CD14-positive monocyte (primary cell): ENCODE measurements at regions not wholly inside any gene's neighbourhood (a gene's known extent, or its start where the extent isn't known, plus 50 kb on each side); places are given as distances from the start of the nearest gene placed in this dataset.
A peak's percentile ranks its signal among the peaks of the same experiment; 100 is the strongest.

ENCODE experiments used
- DNase-seq, 3 donors: peaks; one replicate each; pipeline ENCODE4 v3.0.0-alpha.2; 2011 to 2022
- H2AFZ ChIP-seq: 2 replicates; pipeline ENCODE4 v1.6.0; 2012; ENCODE audit warnings: mild to moderate bottlenecking, low read depth, low read length, inconsistent platforms; ENCODE audit not compliant: insufficient read depth, poor library complexity, severe bottlenecking
- H3K27ac ChIP-seq, 2 donors: 1 replicate in 1 of 2; 2 replicates in 1 of 2; pipeline ENCODE4 v1.5.1; 2012 to 2013; ENCODE audit warnings: low read length in 2 of 2, control low read depth in 1 of 2, inconsistent platforms in 1 of 2, low read depth in 1 of 2, mild to moderate bottlenecking in 1 of 2
- H3K27me3 ChIP-seq, 2 donors: one replicate each; pipeline versions ENCODE4 v1.6.0 to v1.6.1; 2011 to 2013; ENCODE audit warnings: low read length in 2 of 2; ENCODE audit not compliant: control insufficient read depth in 2 of 2, insufficient read depth in 2 of 2
- H3K36me3 ChIP-seq, 2 donors: replicated peaks in 1 of 2; 1 replicate in 1 of 2; 2 replicates in 1 of 2; pipeline versions ENCODE4 v1.5.1 to v1.6.1; 2012 to 2013; ENCODE audit warnings: low read length in 2 of 2, control low read depth in 1 of 2, inconsistent platforms in 1 of 2, mild to moderate bottlenecking in 1 of 2; ENCODE audit not compliant: insufficient read depth in 2 of 2, control insufficient read depth in 1 of 2
- H3K4me1 ChIP-seq, 2 donors: 1 replicate in 1 of 2; 2 replicates in 1 of 2; pipeline versions ENCODE4 v1.5.1 to v1.6.1; 2012 to 2013; ENCODE audit warnings: low read length in 2 of 2, control low read depth in 1 of 2, inconsistent platforms in 1 of 2, mild to moderate bottlenecking in 1 of 2, moderate library complexity in 1 of 2; ENCODE audit not compliant: insufficient read depth in 2 of 2, control insufficient read depth in 1 of 2
- H3K4me2 ChIP-seq: replicated peaks from 2 replicates; pipeline ENCODE3; 2012; ENCODE audit warnings: low read length, moderate library complexity, mild to moderate bottlenecking; ENCODE audit not compliant: poor library complexity, severe bottlenecking; ENCODE audit errors: extremely low read depth
- H3K4me3 ChIP-seq, 3 experiments: fragments of 200-600 bp in 1 of 3; sonication (generic) in 1 of 3; replicated peaks in 1 of 3; 1 replicate in 2 of 3; 2 replicates in 1 of 3; pipeline ENCODE4 v1.5.1; 2011 to 2013; ENCODE audit warnings: low read length in 3 of 3, mild to moderate bottlenecking in 3 of 3, control low read depth in 2 of 3, low read depth in 2 of 3, inconsistent platforms in 1 of 3, moderate library complexity in 1 of 3
- H3K79me2 ChIP-seq: 2 replicates; pipeline ENCODE4 v1.6.0; 2012; ENCODE audit warnings: mild to moderate bottlenecking, control low read depth, inconsistent platforms, low read length, moderate library complexity; ENCODE audit not compliant: insufficient read depth
- H3K9ac ChIP-seq: 2 replicates; pipeline ENCODE4 v1.6.0; 2017; ENCODE audit warnings: low read length, mild to moderate bottlenecking; ENCODE audit not compliant: insufficient read depth, poor library complexity, severe bottlenecking
- H3K9me3 ChIP-seq, 2 donors: replicated peaks in 1 of 2; 1 replicate in 1 of 2; 2 replicates in 1 of 2; pipeline versions ENCODE4 v1.5.1 to v1.6.1; 2012 to 2013; ENCODE audit warnings: low read length in 2 of 2, control low read depth in 1 of 2; ENCODE audit not compliant: control insufficient read depth in 1 of 2, insufficient read depth in 1 of 2
- H4K20me1 ChIP-seq: 2 replicates; pipeline ENCODE4 v1.6.0; 2012; ENCODE audit warnings: mild to moderate bottlenecking, low read length, control low read depth, moderate library complexity; ENCODE audit not compliant: insufficient read depth
- H3K27ac Mint-ChIP-seq, 7 donors: one replicate each; pipeline ENCODE4 v1.8.0; 2020; ENCODE audit warnings: mild to moderate bottlenecking in 7 of 7, mixed read lengths in 7 of 7, moderate library complexity in 6 of 7, inconsistent platforms in 2 of 7
- H3K27me3 Mint-ChIP-seq, 3 donors: one replicate each; pipeline ENCODE4 v1.8.0; 2021 to 2022; ENCODE audit warnings: low read depth in 3 of 3, mild to moderate bottlenecking in 3 of 3, mixed read lengths in 3 of 3, moderate library complexity in 3 of 3, inconsistent platforms in 1 of 3
- H3K36me3 Mint-ChIP-seq, 2 donors: one replicate each; pipeline ENCODE4 v1.8.0; 2020; ENCODE audit warnings: mixed read lengths in 2 of 2, inconsistent platforms in 1 of 2, mild to moderate bottlenecking in 1 of 2
- H3K4me1 Mint-ChIP-seq: one replicate; pipeline ENCODE4 v1.8.0; 2020; ENCODE audit warnings: mild to moderate bottlenecking, mixed read lengths
- H3K4me3 Mint-ChIP-seq, 2 donors: one replicate each; pipeline ENCODE4 v1.8.0; 2020; ENCODE audit warnings: mild to moderate bottlenecking in 2 of 2, mixed read lengths in 2 of 2, moderate library complexity in 1 of 2
- H3K9me3 Mint-ChIP-seq, 7 donors: one replicate each; pipeline ENCODE4 v1.8.0; 2020 to 2022; ENCODE audit warnings: mixed read lengths in 7 of 7, mild to moderate bottlenecking in 6 of 7, moderate library complexity in 6 of 7, inconsistent platforms in 2 of 7
- CTCF ChIP-seq: fragments of 200-600 bp; IDR thresholded peaks from one replicate; pipeline ENCODE4 v1.8.0; 2022; ENCODE audit warnings: antibody characterized with exemption, mild to moderate bottlenecking
- WGBS: methylation state at CpG from one replicate; pipeline ENCODE4 v1.1.5; 2013; ENCODE audit warnings: missing lambda C conversion rate; ENCODE audit not compliant: insufficient coverage; 5-methylcytosine and 5-hydroxymethylcytosine counted together
- intact Hi-C, 2 donors: fragments of 100-400 bp; cut with micrococcal nuclease; formaldehyde crosslinking; loops; one replicate each; pipeline versions ENCODE4 v1.15.0 to v1.15.1; 2023

GRCh38 chr2:57885742-57886141, 160.9 kb upstream of the VRK2 start:
- no peak for DNase-seq
- no peak overlapping the region for H2AFZ ChIP-seq
- no peaks in the 10 kb centered on the region for H4K20me1 ChIP-seq
- no peaks in the 10 kb centered on the region for H3K27me3 ChIP-seq
- no peak overlapping the region for H3K27ac ChIP-seq
- no peaks in the 10 kb centered on the region for H3K36me3 ChIP-seq
- Mint-ChIP-seq H3K9me3 (no peaks in the 10 kb centered on the region), H3K4me1 (peaks cover 6% of the 10 kb centered on the region), H3K27me3 (peaks cover 0 to 2% (median 0%) of the 10 kb centered on the region in 3 donors), H3K36me3 (no peaks in the 10 kb centered on the region), H3K4me3 (no peak overlapping the region), H3K27ac (no peak overlapping the region)
- intact Hi-C loops = no loop called here
- no peaks in the 10 kb centered on the region for H3K79me2 ChIP-seq
- no peak overlapping the region for H3K9ac ChIP-seq
- TF ChIP-seq CTCF = no peak
- H3K4me1 ChIP-seq = no peaks in the 10 kb centered on the region
- no peaks in the 10 kb centered on the region for H3K9me3 ChIP-seq
- H3K4me3 ChIP-seq = no peak overlapping the region
- no peak overlapping the region for H3K4me2 ChIP-seq

- H3K4me1 ChIP-seq = no peaks in the 10 kb centered on the region
- no peak for TF ChIP-seq CTCF
- no peaks in the 10 kb centered on the region for H3K9me3 ChIP-seq
- H3K27me3 ChIP-seq = no peaks in the 10 kb centered on the region
- intact Hi-C loops = no loop called here
- 95% methylated on average over 3 of the region's 13 CpGs for WGBS
- no peak for DNase-seq
- Mint-ChIP-seq H3K27me3 (peaks cover 0 to 2% (median 0%) of the 10 kb centered on the region in 3 donors), H3K36me3 (no peaks in the 10 kb centered on the region), H3K4me1 (peaks cover 6% of the 10 kb centered on the region), H3K27ac (peak overlapping the region in 1 of 7 donors; percentile 50), H3K9me3 (no peaks in the 10 kb centered on the region), H3K4me3 (no peak overlapping the region)
- H4K20me1 ChIP-seq = no peaks in the 10 kb centered on the region
- H3K36me3 ChIP-seq = no peaks in the 10 kb centered on the region
- no peaks in the 10 kb centered on the region for H3K79me2 ChIP-seq
- H2AFZ ChIP-seq = no peak overlapping the region
- H3K4me2 ChIP-seq = no peak overlapping the region
- no peak overlapping the region for H3K9ac ChIP-seq
- no peak overlapping the region for H3K4me3 ChIP-seq
- H3K27ac ChIP-seq = no peak overlapping the region
These were observed 160.3 kb upstream of the VRK2 start for GRCh38 chr2:57886161-57886786.
